ENCODE measurements at regions not wholly inside any gene's neighbourhood (a gene's known extent, or its start where the extent isn't known, plus 50 kb on each side); places are given as distances from the start of the nearest gene placed in this dataset.

DNA sequence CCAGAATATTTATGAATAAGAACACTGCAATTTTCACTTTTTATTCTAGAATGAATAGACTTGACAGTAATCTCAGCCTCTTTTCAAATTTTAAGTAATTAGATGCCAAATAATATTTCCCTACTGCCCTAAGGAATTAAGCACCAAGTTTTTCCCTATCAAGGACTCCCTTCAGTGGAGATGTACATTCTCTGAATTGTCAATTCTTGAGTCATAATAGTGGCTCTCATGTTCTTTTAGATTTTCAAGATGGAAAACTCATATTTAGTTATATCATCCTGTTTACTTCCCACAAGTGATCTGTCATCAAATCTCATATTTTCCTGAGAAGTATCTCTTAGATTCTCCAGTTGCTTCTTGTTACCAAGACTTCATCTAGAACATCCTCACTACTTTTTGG is 1248.9 kb upstream of the CHAC2 start:
- TF ChIP-seq, protein P1, sequence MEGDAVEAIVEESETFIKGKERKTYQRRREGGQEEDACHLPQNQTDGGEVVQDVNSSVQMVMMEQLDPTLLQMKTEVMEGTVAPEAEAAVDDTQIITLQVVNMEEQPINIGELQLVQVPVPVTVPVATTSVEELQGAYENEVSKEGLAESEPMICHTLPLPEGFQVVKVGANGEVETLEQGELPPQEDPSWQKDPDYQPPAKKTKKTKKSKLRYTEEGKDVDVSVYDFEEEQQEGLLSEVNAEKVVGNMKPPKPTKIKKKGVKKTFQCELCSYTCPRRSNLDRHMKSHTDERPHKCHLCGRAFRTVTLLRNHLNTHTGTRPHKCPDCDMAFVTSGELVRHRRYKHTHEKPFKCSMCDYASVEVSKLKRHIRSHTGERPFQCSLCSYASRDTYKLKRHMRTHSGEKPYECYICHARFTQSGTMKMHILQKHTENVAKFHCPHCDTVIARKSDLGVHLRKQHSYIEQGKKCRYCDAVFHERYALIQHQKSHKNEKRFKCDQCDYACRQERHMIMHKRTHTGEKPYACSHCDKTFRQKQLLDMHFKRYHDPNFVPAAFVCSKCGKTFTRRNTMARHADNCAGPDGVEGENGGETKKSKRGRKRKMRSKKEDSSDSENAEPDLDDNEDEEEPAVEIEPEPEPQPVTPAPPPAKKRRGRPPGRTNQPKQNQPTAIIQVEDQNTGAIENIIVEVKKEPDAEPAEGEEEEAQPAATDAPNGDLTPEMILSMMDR (IDR thresholded peaks at IDR 0.05), result no peak
- TF ChIP-seq POLR2A (IDR thresholded peaks at IDR 0.05), result no peak

All from transverse colon (tissue), 3 donors.